GM21737 (cell line): ENCODE measurements at regions not wholly inside any gene's neighbourhood (a gene's known extent, or its start where the extent isn't known, plus 50 kb on each side); places are given as distances from the start of the nearest gene placed in this dataset.
"Not testable (repeated sequence)": the region's sequence is repeated elsewhere in the genome, so short reads cannot be mapped to it uniquely, and the experiment has no call there.

Experiments used
- ATAC-seq: cut with Tn5 transposase; IDR thresholded peaks from one replicate; pipeline ENCODE4 v1.9.1; 2021; ENCODE audit warnings: mild to moderate bottlenecking, moderate library complexity; ENCODE audit not compliant: unreplicated experiment

- ATAC-seq: no peak
Measured at GRCh38 chr12:59407799-59408198, 188.0 kb upstream of the SLC16A7 start.

- no peak for ATAC-seq
Measured at GRCh38 chr12:59405992-59406391, 189.8 kb upstream of the SLC16A7 start.

- no peak for ATAC-seq
Measured at GRCh38 chr12:59404109-59404650, 191.6 kb upstream of the SLC16A7 start.

GRCh38 chr12:59403259-59403932 is 192.4 kb upstream of the SLC16A7 start:
- no peak for ATAC-seq

- ATAC-seq: no peak
Measured at GRCh38 chr12:59401862-59402261, 194.0 kb upstream of the SLC16A7 start.

GRCh38 chr12:59398164-59398563 is 197.7 kb upstream of the SLC16A7 start:
- no peak for ATAC-seq

- no peak for ATAC-seq
Measured at GRCh38 chr12:59396919-59397318, 198.9 kb upstream of the SLC16A7 start.

GRCh38 chr12:59396519-59396918 is 199.3 kb upstream of the SLC16A7 start:
- ATAC-seq: no peak

- not testable (repeated sequence) for ATAC-seq
Measured at GRCh38 chr12:59395310-59395709, 200.5 kb upstream of the SLC16A7 start.

GRCh38 chr12:59393506-59393905 is 202.3 kb upstream of the SLC16A7 start:
- no peak for ATAC-seq

GRCh38 chr12:59389968-59390576 is 205.8 kb upstream of the SLC16A7 start:
- no peak for ATAC-seq

- no peak for ATAC-seq
Measured at GRCh38 chr12:59388694-59389093, 207.1 kb upstream of the SLC16A7 start.

GRCh38 chr12:59388176-59388575 is 207.7 kb upstream of the SLC16A7 start:
- no peak for ATAC-seq

- ATAC-seq: no peak
Measured at GRCh38 chr12:59386236-59386635, 209.6 kb upstream of the SLC16A7 start.

- no peak for ATAC-seq
Measured at GRCh38 chr12:59383079-59383822, 212.6 kb upstream of the SLC16A7 start.

- no peak for ATAC-seq
Measured at GRCh38 chr12:59382282-59383078, 213.3 kb upstream of the SLC16A7 start.

GRCh38 chr12:59381106-59381505 is 214.7 kb upstream of the SLC16A7 start:
- no peak for ATAC-seq

GRCh38 chr12:59375633-59376032 is 220.2 kb upstream of the SLC16A7 start:
- ATAC-seq: no peak

GRCh38 chr12:59374783-59375182 is 221.0 kb upstream of the SLC16A7 start:
- no peak for ATAC-seq

- no peak for ATAC-seq
Measured at GRCh38 chr12:59372956-59373355, 222.9 kb upstream of the SLC16A7 start.

- no peak for ATAC-seq
Measured at GRCh38 chr12:59370933-59371332, 224.9 kb upstream of the SLC16A7 start.
